Calu3 (cell line): ENCODE measurements at regions not wholly inside any gene's neighbourhood (a gene's known extent, or its start where the extent isn't known, plus 50 kb on each side); places are given as distances from the start of the nearest gene placed in this dataset.

Experiments used
- BruUV-seq: library from RNA; stranded (reverse); fragments of 400-500 nt; replicated peaks from 2 replicates; lab custom pipeline; 2021; lab: Mats Ljungman, UMichigan
- CTCF ChIA-PET: fragments of 300-600 bp; sonication (Branson Sonifier 250); formaldehyde crosslinking; loops from one replicate; lab custom pipeline; 2022; ENCODE audit warnings: antibody characterized with exemption; lab: Charles Lee
- DNase-seq: peaks from one replicate; pipeline ENCODE4 v3.0.0; 2022
- H3K27ac Mint-ChIP-seq: one replicate; pipeline ENCODE4 v1.8.0; 2022; ENCODE audit warnings: mixed read lengths; ENCODE audit not compliant: unreplicated experiment
- H3K27me3 Mint-ChIP-seq: one replicate; pipeline ENCODE4 v1.8.0; 2022; ENCODE audit warnings: mixed read lengths; ENCODE audit not compliant: unreplicated experiment
- H3K36me3 Mint-ChIP-seq: one replicate; pipeline ENCODE4 v1.8.0; 2022; ENCODE audit warnings: mild to moderate bottlenecking, moderate library complexity, mixed read lengths; ENCODE audit not compliant: insufficient read depth, unreplicated experiment
- H3K4me1 Mint-ChIP-seq: one replicate; pipeline ENCODE4 v1.8.0; 2022; ENCODE audit warnings: mild to moderate bottlenecking, low read depth, mixed read lengths; ENCODE audit not compliant: unreplicated experiment
- H3K4me3 Mint-ChIP-seq: one replicate; pipeline ENCODE4 v1.8.0; 2022; ENCODE audit warnings: mild to moderate bottlenecking, low read depth, moderate library complexity, mixed read lengths; ENCODE audit not compliant: unreplicated experiment
- H3K9me3 Mint-ChIP-seq: one replicate; pipeline ENCODE4 v1.8.0; 2022; ENCODE audit warnings: low read depth, mixed read lengths; ENCODE audit not compliant: unreplicated experiment
- intact Hi-C: fragments of 100-400 bp; cut with micrococcal nuclease; formaldehyde crosslinking; loops from one replicate; pipeline ENCODE4 v1.10.0; 2022; ENCODE audit not compliant: unreplicated experiment
- TF ChIP-seq, protein P1 (sequence below): fragments of 200-600 bp; IDR thresholded peaks from one replicate; pipeline ENCODE4 v1.8.0; 2022; ENCODE audit warnings: antibody characterized with exemption; ENCODE audit not compliant: unreplicated experiment

DNA sequence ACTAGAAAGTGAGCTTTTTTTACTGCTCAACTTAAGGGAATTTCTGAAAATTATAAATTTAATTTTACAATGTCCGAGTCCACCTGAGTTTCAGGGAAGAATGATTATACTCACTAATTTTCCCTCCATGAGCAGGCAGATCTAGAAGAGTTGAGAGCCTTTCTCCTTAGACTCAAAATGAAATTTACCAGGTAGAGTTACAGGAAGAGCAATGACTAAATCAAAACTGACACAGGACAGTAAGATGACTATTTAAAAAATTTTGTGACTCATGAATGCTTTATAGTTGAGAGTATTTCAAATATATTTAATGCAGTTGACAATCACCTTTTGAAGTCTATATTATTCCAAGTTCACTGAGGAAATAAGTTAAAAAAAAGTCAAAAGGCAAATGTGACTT lies 198.1 kb upstream of the NRSN1 start:
- no TSS peak for BruUV-seq
- no peaks in the 10 kb centered on the region for H3K36me3 Mint-ChIP-seq
- CTCF ChIA-PET = interaction anchor here (0.7 kb wide), 1 partner anchor 752 kb away, joined by 5 read pairs; no protein-coding TSS in a partner anchor
- intact Hi-C loops = no loop called here
- no peak for DNase-seq
- TF ChIP-seq, protein P1, sequence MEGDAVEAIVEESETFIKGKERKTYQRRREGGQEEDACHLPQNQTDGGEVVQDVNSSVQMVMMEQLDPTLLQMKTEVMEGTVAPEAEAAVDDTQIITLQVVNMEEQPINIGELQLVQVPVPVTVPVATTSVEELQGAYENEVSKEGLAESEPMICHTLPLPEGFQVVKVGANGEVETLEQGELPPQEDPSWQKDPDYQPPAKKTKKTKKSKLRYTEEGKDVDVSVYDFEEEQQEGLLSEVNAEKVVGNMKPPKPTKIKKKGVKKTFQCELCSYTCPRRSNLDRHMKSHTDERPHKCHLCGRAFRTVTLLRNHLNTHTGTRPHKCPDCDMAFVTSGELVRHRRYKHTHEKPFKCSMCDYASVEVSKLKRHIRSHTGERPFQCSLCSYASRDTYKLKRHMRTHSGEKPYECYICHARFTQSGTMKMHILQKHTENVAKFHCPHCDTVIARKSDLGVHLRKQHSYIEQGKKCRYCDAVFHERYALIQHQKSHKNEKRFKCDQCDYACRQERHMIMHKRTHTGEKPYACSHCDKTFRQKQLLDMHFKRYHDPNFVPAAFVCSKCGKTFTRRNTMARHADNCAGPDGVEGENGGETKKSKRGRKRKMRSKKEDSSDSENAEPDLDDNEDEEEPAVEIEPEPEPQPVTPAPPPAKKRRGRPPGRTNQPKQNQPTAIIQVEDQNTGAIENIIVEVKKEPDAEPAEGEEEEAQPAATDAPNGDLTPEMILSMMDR = no peak
- H3K9me3 Mint-ChIP-seq = peaks cover 6% of the 10 kb centered on the region
- H3K27ac Mint-ChIP-seq = no peak overlapping the region
- no peaks in the 10 kb centered on the region for H3K4me1 Mint-ChIP-seq
- H3K4me3 Mint-ChIP-seq = no peak overlapping the region
- no peaks in the 10 kb centered on the region for H3K27me3 Mint-ChIP-seq

DNA sequence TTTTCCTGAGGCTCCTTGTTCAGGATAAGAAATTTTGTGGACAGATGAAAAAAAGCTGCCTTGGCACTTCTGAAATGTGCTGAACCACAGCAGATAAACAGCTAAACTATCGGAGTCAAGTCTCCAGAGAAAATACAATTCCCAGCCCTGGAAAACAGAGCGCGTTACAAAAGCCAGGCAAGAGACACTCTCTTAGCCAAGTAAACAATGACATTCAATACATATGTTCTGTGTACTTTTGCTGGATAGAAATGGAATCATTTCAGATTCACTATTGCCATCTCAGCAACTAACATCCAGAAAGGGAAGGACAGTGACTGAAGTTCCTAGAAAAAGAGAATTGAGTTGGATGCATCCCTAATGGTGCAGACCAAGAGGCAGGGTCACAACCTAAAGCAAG lies 196.8 kb upstream of the NRSN1 start:
- TF ChIP-seq, protein P1 = no peak
- no peak for DNase-seq
- Mint-ChIP-seq H3K27ac (no peak overlapping the region), H3K4me3 (no peak overlapping the region), H3K27me3 (no peaks in the 10 kb centered on the region), H3K36me3 (no peaks in the 10 kb centered on the region), H3K9me3 (peaks cover 8% of the 10 kb centered on the region), H3K4me1 (no peaks in the 10 kb centered on the region)
- intact Hi-C loops = no loop called here
- CTCF ChIA-PET = no interaction called here
- no TSS peak for BruUV-seq

DNA sequence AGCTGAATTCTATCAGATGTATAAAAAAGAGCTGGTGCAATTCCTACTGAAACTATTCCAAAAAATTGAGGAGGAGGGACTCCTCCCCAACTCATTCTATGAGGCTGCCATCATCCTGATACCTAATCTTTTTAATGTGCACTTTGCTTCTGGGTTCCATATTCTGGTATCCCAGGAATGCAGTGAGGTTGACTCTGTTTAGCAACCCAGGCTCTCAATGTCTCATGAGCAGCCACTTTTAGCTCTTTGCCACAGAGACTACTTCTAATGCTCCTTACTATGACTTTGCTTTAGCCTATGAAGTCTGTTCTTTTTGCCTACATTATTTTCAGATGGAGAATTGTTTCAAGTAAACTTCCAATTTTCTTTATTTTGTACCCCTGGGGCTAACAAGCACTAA lies 185.5 kb upstream of the NRSN1 start:
- Mint-ChIP-seq H3K9me3 (peaks cover 5% of the 10 kb centered on the region), H3K27me3 (no peaks in the 10 kb centered on the region), H3K4me3 (no peak overlapping the region), H3K4me1 (no peaks in the 10 kb centered on the region), H3K27ac (no peak overlapping the region), H3K36me3 (no peaks in the 10 kb centered on the region)
- intact Hi-C loops = no loop called here
- TF ChIP-seq, protein P1 = no peak
- no TSS peak for BruUV-seq
- CTCF ChIA-PET = no interaction called here
- DNase-seq = no peak

DNA sequence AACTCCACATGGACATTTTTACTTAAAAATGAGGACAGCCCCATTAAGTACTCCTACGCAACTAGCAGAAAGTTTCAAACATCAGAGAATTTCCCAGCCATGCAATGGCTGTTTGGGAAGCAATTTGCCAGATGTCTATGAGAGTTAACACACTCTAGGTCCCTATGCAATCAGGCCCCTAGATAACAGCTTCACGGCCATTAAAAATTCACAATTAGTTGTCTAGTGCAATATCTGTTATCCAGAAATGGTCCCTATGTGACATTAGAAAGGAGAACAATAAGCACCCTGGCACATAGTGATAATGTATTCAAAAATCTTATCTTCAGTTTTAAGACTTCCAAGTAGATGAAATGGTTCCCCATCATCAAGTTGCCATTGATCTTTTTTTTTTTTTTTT lies 174.3 kb upstream of the NRSN1 start:
- no TSS peak for BruUV-seq
- no peak for DNase-seq
- intact Hi-C loops = no loop called here
- no peaks in the 10 kb centered on the region for H3K36me3 Mint-ChIP-seq
- CTCF ChIA-PET = interaction anchor here (0.6 kb wide), 1 partner anchor 922 kb away, joined by 4 read pairs; no protein-coding TSS in a partner anchor
- H3K27me3 Mint-ChIP-seq = no peaks in the 10 kb centered on the region
- H3K4me1 Mint-ChIP-seq = no peaks in the 10 kb centered on the region
- no peaks in the 10 kb centered on the region for H3K9me3 Mint-ChIP-seq
- TF ChIP-seq, protein P1 = no peak
- no peak overlapping the region for H3K4me3 Mint-ChIP-seq
- no peak overlapping the region for H3K27ac Mint-ChIP-seq
